Stimulated activated CD8-positive, alpha-beta memory T cell treated with anti-CD3 and anti-CD28 coated beads, Interleukin-12 subunit alpha, Interleukin-12 subunit beta, amount 100 ng/mL, for 24 hours (primary cell): ENCODE measurements at regions not wholly inside any gene's neighbourhood (a gene's known extent, or its start where the extent isn't known, plus 50 kb on each side); places are given as distances from the start of the nearest gene placed in this dataset.
"Not testable (repeated sequence)": the region's sequence is repeated elsewhere in the genome, so short reads cannot be mapped to it uniquely, and the experiment has no call there.

Experiments used
- DNase-seq: peaks from one replicate; pipeline ENCODE4 v3.0.0-alpha.2; 2020; ENCODE audit errors: extremely low read depth

DNA sequence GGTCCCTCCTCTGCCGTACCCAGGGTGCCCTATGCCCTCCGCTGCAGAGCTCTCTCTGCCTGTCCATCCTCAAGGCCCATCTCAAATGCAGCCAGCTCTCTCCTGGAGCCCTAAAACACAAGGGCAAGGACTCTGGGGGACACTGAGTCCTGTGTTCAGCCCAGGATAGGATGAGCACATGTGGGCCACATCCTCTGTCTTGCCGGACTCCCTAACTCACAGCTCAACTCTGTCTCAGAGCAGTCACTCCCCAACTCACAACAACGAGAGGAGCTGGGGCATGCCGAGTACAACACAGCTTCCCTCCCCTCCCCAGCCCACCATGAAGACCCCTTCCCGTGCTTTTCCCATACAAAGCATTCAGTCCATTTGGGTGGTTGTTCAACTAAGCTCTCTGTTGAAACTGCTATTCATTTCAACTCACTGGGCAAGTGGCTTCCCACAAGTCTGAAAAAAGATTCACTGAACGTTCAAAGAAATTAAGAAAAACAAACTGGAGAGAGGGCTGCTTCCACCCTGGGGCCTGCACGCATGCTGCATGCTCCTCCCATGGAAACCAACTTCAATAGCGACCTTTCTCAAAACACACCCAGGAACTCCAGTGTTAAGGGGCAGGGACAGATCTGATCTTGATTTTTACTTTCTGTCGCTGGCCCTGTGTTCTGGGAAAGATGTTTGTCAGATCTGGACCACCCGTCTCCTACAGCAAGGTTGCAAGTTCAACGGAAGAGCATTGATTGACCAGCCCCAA, 124.3 kb upstream of the IGF1R start:
- no peak for DNase-seq

DNA sequence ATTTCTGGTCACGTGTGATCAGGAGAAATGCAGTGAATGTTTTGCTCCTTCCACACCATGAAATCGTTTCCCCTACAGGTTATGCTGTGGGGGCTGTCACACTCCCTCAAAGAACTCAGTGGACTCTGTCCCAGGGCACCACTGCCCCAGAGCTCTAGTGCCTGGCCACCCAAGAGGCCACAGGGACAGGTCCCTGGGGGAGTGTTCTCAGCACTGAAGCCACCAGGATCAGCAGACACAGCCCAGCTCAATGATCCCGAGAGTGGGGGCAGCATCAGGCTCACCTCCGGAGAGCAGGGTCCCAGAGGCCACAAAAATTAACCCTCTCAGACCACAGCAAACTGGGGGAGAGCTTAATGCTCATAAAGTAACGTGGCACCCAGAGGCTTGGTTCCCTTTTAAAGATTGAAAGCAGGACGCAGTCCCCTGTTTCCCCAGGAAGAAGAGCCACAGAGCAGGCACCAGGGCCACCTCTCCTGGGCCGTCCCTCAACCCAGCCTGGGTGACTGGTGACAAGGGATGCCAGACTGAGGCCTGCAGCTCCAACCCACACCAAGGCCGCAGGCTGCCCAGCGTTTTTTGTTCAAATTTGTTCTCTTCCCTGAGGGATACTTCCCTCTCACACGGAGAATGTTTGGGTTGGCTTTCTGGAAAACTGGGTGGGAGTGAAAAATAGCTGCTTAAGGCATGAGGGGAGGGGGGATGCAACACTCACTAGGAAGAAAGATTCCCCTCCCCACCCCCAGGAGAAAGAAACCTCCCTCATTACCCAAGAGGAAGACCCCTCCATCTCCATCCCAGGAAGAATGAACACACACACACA, 123.3 kb upstream of the IGF1R start:
- no peak for DNase-seq

DNA sequence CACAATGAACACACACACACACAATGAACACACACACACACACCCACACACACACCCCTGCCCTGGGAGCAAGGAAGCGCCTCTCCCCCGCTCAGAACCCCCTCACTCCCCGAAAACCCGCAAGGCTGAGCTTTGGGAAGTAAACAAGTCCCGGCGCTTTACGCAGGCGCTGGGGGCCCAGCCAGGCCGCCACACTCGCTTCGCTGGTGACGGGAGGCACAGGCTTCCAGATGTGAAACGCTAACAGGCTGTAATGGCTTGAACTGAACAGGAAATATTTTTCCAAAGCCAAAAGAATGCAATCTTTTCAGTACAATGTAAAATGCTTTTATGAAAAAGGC, 122.7 kb upstream of the IGF1R start:
- no peak for DNase-seq

DNA sequence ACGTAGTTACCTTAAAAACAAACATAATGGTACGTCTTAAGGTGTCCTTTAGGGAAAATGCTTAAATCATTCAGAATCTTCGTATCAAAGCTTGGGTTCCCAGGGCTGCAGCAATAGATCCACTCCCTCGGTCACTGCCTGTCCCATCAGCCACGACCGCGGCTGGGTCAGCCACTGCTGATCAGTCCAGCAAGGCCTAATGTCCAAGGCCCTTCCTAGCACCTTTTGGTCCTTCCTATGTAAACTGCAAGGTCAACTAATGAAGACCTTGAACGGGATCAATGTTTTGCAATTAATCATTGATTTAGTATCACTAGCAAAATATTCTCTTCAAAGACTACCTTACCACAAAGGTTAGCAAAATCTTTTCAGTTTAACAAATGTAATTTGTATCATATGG, 122.2 kb upstream of the IGF1R start:
- no peak for DNase-seq

DNA sequence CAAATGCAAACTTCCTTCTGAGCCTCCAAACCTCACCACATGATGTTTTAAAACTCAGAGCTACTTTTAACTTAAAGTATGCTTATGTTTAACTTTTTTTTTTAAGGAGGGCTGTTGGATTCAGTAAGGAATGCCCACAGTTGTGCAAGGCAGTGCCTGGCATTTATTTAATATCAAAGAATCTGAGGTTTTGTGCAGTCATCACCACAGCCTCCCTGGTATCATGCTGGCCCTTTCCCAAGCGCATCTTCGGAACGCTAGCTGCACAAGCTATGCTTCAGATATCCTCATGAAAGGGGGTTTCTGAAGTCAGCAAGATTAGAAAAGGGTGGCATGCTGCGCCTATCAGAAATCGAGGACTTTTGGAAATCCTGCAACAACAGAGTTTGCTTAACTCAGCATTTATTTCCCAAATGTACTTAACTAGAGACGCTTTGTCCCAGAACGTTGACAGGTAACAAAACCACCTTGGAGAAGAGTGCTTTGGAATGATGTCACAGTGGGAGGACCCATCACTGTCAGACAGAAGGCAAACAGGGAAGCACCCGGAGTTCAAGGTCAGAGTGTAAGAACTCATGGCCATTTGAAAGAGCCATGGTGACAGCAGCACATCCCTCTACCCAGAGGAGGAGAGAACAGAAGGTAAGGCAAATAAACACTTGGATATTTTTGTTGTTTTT, 120.2 kb upstream of the IGF1R start:
- no peak for DNase-seq

GRCh38 chr15:98529205-98530145, 118.9 kb upstream of the IGF1R start:
- DNase-seq: no peak

GRCh38 chr15:98530570-98530969, 117.8 kb upstream of the IGF1R start:
- DNase-seq: no peak

DNA sequence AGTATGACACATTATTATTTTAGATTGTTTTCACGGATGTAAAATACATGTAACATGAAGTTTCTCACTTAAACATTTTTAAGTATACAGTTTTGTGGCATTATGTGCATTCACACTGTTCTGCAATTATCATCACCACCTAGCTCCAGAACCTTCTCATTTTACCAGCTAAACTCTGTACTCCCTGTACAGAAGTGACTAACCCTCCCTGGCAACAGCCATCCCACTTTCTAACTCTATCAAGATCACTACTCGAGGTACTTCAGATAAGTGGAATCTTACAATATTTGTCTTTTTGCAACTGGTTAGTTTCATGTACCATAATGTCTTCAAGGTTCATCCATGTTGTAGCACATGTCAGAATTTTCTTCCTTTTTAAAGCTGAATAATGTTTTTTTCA, 116.3 kb upstream of the IGF1R start:
- DNase-seq: no peak

GRCh38 chr15:98536976-98537375, 111.4 kb upstream of the IGF1R start:
- no peak for DNase-seq

GRCh38 chr15:98537516-98538060, 110.8 kb upstream of the IGF1R start:
- no peak for DNase-seq

- DNase-seq: no peak
These were observed 106.8 kb upstream of the IGF1R start for GRCh38 chr15:98541519-98541918.

DNA sequence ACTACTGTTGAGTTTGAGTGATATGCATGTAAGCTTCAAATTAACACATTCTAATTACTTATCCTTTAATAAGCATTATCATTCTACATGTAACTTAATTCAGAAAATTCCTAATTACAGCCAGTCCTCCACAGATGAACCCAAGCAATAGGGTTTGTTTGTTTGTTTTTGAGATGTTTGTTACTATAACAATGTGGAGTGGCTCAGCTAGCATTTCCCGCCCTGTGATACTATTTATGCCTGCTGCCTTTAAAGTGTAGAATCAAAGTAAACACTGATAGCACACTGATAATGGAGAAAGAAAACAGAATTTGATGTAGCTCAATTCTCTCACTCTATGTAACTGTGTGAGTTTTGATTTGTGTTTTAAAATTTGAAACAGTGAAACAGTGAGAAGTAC, 105.1 kb upstream of the IGF1R start:
- no peak for DNase-seq

DNA sequence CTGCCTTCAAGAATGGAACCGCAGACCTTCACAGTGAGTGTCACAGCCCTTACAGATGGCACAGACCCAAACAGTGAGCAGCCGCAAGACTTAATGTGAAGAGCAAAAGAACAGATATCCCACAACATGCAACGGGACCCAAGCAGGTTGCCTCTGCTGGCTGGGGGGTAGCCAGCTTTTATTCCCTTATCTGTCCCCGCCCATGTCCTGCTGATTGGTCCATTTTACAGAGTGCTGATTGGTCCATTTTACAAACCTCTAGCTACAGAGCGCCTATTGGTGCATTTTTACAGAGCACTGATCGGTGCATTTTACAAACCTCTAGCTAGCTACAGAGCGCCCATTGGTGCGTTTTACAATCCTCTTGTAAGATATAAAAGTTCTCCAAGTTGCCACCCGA, 102.0 kb upstream of the IGF1R start:
- DNase-seq: no peak

GRCh38 chr15:98547275-98547674, 101.1 kb upstream of the IGF1R start:
- no peak for DNase-seq

GRCh38 chr15:98547741-98548138, 100.6 kb upstream of the IGF1R start:
- no peak for DNase-seq

GRCh38 chr15:98548139-98548971, 100.0 kb upstream of the IGF1R start:
- DNase-seq: peak; percentile 15

DNA sequence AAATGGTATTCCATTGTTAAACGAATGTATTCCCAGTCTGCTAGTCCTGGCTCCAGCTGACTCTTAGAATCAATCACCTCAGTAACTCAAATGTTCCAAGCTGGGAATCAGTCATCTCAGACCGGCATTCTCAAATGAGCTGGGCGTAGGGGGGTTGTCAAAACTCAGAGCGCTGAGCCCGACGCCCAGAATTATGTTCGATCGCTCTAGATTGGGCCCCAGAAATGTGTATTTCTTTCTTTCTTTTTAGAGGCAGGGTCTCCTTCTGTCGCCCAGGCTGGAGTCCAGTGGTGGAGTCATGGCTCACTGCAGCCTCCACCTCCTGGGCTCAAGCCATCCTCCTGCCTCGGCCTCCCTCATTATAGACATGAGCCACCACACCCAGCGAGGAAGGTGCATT, 99.3 kb upstream of the IGF1R start:
- DNase-seq: no peak

DNA sequence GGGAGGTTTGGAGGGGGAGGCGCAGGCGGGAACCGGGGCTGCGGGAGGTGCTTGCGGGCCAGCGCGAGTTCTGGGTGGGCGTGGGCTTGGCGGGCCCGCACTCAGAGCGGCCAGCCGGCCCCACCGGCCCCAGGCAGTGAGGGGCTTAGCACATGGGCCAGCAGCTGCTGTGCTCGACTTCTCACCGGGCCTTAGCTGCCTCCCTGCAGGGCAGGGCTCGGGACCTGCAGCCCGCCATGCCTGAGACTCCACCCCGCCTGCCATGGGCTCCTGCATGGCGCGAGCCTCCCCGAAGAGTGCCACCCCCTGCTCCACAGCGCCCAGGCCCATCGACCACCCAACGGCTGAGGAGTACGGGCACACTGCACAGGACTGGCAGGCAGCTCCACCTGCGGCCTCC, 98.6 kb upstream of the IGF1R start:
- no peak for DNase-seq

- not testable (repeated sequence) for DNase-seq
These were observed 98.0 kb upstream of the IGF1R start for GRCh38 chr15:98550363-98550762.

GRCh38 chr15:98551936-98552562, 96.3 kb upstream of the IGF1R start:
- DNase-seq: no peak
